A549 (cell line): ENCODE measurements at regions not wholly inside any gene's neighbourhood (a gene's known extent, or its start where the extent isn't known, plus 50 kb on each side); places are given as distances from the start of the nearest gene placed in this dataset.

Experiments
- ATAC-seq, 2 experiments: fragments of 200-7000 bp in 1 of 2; fragments of >200 bp in 1 of 2; cut with Nextera tagmentation in 1 of 2; cut with Tn5 transposase in 1 of 2; 3 replicates each; pipeline versions ENCODE4 v1.8.0 to v1.9.1; 2018 to 2020; ENCODE audit warnings: mild to moderate bottlenecking in 1 of 2, moderate library complexity in 1 of 2
- CTCF ChIA-PET: fragments of 300-600 bp; sonication (Branson Sonifier 250); formaldehyde crosslinking; extraction: SDS; loops from one replicate; lab custom pipeline; 2021; ENCODE audit warnings: antibody characterized with exemption, inconsistent platforms; lab: Yijun Ruan, JAX
- POLR2A ChIA-PET: fragments of 350-600 bp; formaldehyde crosslinking; extraction: SDS; loops from one replicate; lab custom pipeline; 2021; ENCODE audit warnings: antibody characterized with exemption, inconsistent platforms; lab: Yijun Ruan, JAX
- DNase-seq, 2 experiments: peaks; one replicate each; pipeline versions ENCODE4 v3.0.0 to v3.0.0-alpha.2; 2011 to 2016; ENCODE audit warnings: low read depth in 1 of 2, low spot score in 1 of 2
- FAIRE-seq: peaks from 2 replicates; lab custom pipeline; 2011; peaks lifted over from hg19 to GRCh38; lab: Jason Lieb, UNC
- H3K27ac ChIP-seq, 2 experiments: fragments of >200 bp; sonication (Bioruptor Twin); formaldehyde crosslinking; 3 replicates each; pipeline ENCODE4 v1.5.1; 2016 to 2017
- H3K4me1 ChIP-seq: fragments of >200 bp; sonication (Bioruptor Twin); formaldehyde crosslinking; 3 replicates; pipeline ENCODE4 v1.6.1; 2016
- H3K4me2 ChIP-seq: fragments of >200 bp; sonication (Bioruptor Twin); formaldehyde crosslinking; 3 replicates; pipeline ENCODE4 v1.6.1; 2016
- H3K4me3 ChIP-seq: fragments of >200 bp; sonication (Bioruptor Twin); formaldehyde crosslinking; 3 replicates; pipeline ENCODE4 v1.5.1; 2016
- H3K9me3 ChIP-seq: fragments of >200 bp; sonication (Bioruptor Twin); formaldehyde crosslinking; 3 replicates; pipeline ENCODE4 v1.6.1; 2016
- BCL3 ChIP-seq: fragments of >200 bp; sonication (Bioruptor Twin); formaldehyde crosslinking; IDR thresholded peaks from 3 replicates; pipeline ENCODE4 v1.6.1; 2016
- CBX8 ChIP-seq: fragments of 200-600 bp; sonication (generic); IDR thresholded peaks from 2 replicates; pipeline ENCODE4 v1.6.1; 2016
- CHD2 ChIP-seq: fragments of 150-350 bp; IDR thresholded peaks from 2 replicates; pipeline ENCODE4 v1.6.1; 2014; ENCODE audit warnings: low read length; ENCODE audit not compliant: partially characterized antibody
- E2F6 ChIP-seq: IDR thresholded peaks from 2 replicates; pipeline ENCODE4 v1.6.1; 2012; ENCODE audit warnings: low read depth, borderline replicate concordance
- FOSB ChIP-seq: fragments of 250-450 bp; sonication (Bioruptor Pico); IDR thresholded peaks from 2 replicates; pipeline ENCODE4 v1.5.0; 2020; ENCODE audit warnings: mild to moderate bottlenecking, moderate library complexity
- FOXS1 ChIP-seq: fragments of 250-450 bp; sonication (Bioruptor Pico); IDR thresholded peaks from 2 replicates; pipeline ENCODE4 v1.5.0; 2020; ENCODE audit warnings: mild to moderate bottlenecking, moderate library complexity
- GATA3 ChIP-seq: IDR thresholded peaks from 2 replicates; pipeline ENCODE4 v1.6.1; 2012; ENCODE audit warnings: borderline replicate concordance
- HDAC2 ChIP-seq: fragments of 200-600 bp; sonication (generic); IDR thresholded peaks from 2 replicates; pipeline ENCODE4 v1.6.1; 2016
- JUN ChIP-seq, 2 experiments: fragments of >200 bp; sonication (Bioruptor Twin); formaldehyde crosslinking; IDR thresholded peaks; 2 replicates in 1 of 2; 3 replicates in 1 of 2; pipeline ENCODE4 v1.6.1; 2016 to 2017
- KDM1A ChIP-seq: fragments of 200-600 bp; sonication (generic); IDR thresholded peaks from 2 replicates; pipeline ENCODE4 v1.6.1; 2016; ENCODE audit warnings: low read depth, mild to moderate bottlenecking
- MAZ ChIP-seq: fragments of 150-350 bp; IDR thresholded peaks from 2 replicates; pipeline ENCODE4 v1.6.1; 2014; ENCODE audit warnings: antibody characterized with exemption, low read depth, low read length, borderline replicate concordance
- NFE2L2 ChIP-seq: fragments of 150-350 bp; conservative IDR thresholded peaks from 2 replicates; pipeline ENCODE4 v1.6.1; 2014; ENCODE audit warnings: low read length
- PBX3 ChIP-seq: IDR thresholded peaks from 2 replicates; pipeline ENCODE4 v1.6.1; 2012
- PHF8 ChIP-seq: fragments of 200-600 bp; sonication (generic); IDR thresholded peaks from 2 replicates; pipeline ENCODE4 v1.6.1; 2016; ENCODE audit warnings: low read depth, mild to moderate bottlenecking, antibody characterized with exemption, moderate library complexity, borderline replicate concordance
- RAD21 ChIP-seq, 2 experiments: fragments of >200 bp in 1 of 2; sonication (Bioruptor Twin) in 1 of 2; formaldehyde crosslinking in 1 of 2; IDR thresholded peaks in 1 of 2; conservative IDR thresholded peaks in 1 of 2; 2 replicates in 1 of 2; 3 replicates in 1 of 2; pipeline ENCODE4 v1.6.1; 2012 to 2018; ENCODE audit warnings: inconsistent platforms in 1 of 2
- RARB ChIP-seq: fragments of 250-450 bp; sonication (Bioruptor Pico); IDR thresholded peaks from 2 replicates; pipeline ENCODE4 v1.8.0; 2021; ENCODE audit warnings: mild to moderate bottlenecking, moderate library complexity
- RFX5 ChIP-seq: fragments of 450-650 bp; IDR thresholded peaks from 2 replicates; pipeline ENCODE4 v1.7.1; 2014; ENCODE audit warnings: antibody characterized with exemption, mild to moderate bottlenecking, moderate library complexity
- SREBF2 ChIP-seq: fragments of 450-650 bp; IDR thresholded peaks from 2 replicates; pipeline ENCODE4 v1.6.1; 2014; ENCODE audit warnings: mild to moderate bottlenecking, moderate library complexity
- TP53 ChIP-seq: fragments of 250-450 bp; sonication (Bioruptor Pico); IDR thresholded peaks from 2 replicates; pipeline ENCODE4 v1.5.0; 2021; ENCODE audit warnings: mild to moderate bottlenecking, moderate library complexity
- USF2 ChIP-seq: fragments of 450-650 bp; IDR thresholded peaks from 2 replicates; pipeline ENCODE4 v1.6.1; 2014; ENCODE audit warnings: antibody characterized with exemption
- ZC3H11A ChIP-seq: fragments of 450-650 bp; IDR thresholded peaks from 2 replicates; pipeline ENCODE4 v1.6.1; 2014; ENCODE audit warnings: antibody characterized with exemption, mild to moderate bottlenecking
- WGBS: methylation state at CpG from one replicate; pipeline ENCODE4 v1.1.6; 2017; ENCODE audit errors: missing lambda C conversion rate; 5-methylcytosine and 5-hydroxymethylcytosine counted together

GRCh38 chr3:118476885-118477618 lies 557.6 kb downstream of the IGSF11 start:
- CTCF ChIA-PET = no interaction called here
- no peak overlapping the region for H3K4me2 ChIP-seq
- TF ChIP-seq FOXS1 (CRISPR knock-in tag) (no peak), NFE2L2 (no peak), SREBF2 (no peak), CBX8 (no peak), MAZ (no peak), RAD21 (conservative IDR thresholded peaks at IDR 0.05 in 1 of 2, IDR thresholded peaks at IDR 0.05 in 1 of 2) (no peak), KDM1A (no peak), USF2 (no peak), JUN (IDR thresholded peaks at IDR 0.05) (no peak), ZC3H11A (no peak), CHD2 (no peak), RFX5 (no peak)
- TF ChIP-seq, all 56 proteins: peak for 0
- WGBS = 73% methylated on average over 2 of the region's 2 CpGs
- POLR2A ChIA-PET = no interaction called here
- Histone ChIP-seq H3K9me3 (no peaks in the 10 kb centered on the region), H3K4me3 (no peak overlapping the region), H3K4me1 (no peaks in the 10 kb centered on the region), H3K27ac (no peak overlapping the region)
- DNase-seq = no peak
- ATAC-seq = no peak
- no peak for FAIRE-seq

- no peak overlapping the region for H3K27ac ChIP-seq
- ATAC-seq = 0 out of 6 replicates have a peak, but pooled peaks of 1 of the 2 experiments have one; percentile 50
Measured at GRCh38 chr3:118477768-118478167, 556.9 kb downstream of the IGSF11 start.

More at GRCh38 chr3:118477768-118478167, 556.9 kb downstream of the IGSF11 start:
- no peaks in the 10 kb centered on the region for H3K9me3 ChIP-seq
- no peak overlapping the region for H3K4me3 ChIP-seq
- DNase-seq (no peak), FAIRE-seq (no peak)
- WGBS = 3% methylated on average over 2 of the region's 2 CpGs
- no peaks in the 10 kb centered on the region for H3K4me1 ChIP-seq
- no peak for TF ChIP-seq BCL3
- TF ChIP-seq KDM1A = no peak
- no peak for TF ChIP-seq ZC3H11A
- TF ChIP-seq RARB (CRISPR knock-in tag) = no peak
- no peak for TF ChIP-seq TP53
- no peak for TF ChIP-seq FOSB
- no peak for TF ChIP-seq GATA3
- TF ChIP-seq E2F6 = no peak
- TF ChIP-seq PBX3 = no peak
- TF ChIP-seq MAZ = no peak
- no peak for TF ChIP-seq PHF8
- no peak for TF ChIP-seq HDAC2
- H3K4me2 ChIP-seq = no peak overlapping the region
- ChIA-PET CTCF (no interaction called here), POLR2A (no interaction called here)
